ENCODE measurements at regions not wholly inside any gene's neighbourhood (a gene's known extent, or its start where the extent isn't known, plus 50 kb on each side); places are given as distances from the start of the nearest gene placed in this dataset.

DNA sequence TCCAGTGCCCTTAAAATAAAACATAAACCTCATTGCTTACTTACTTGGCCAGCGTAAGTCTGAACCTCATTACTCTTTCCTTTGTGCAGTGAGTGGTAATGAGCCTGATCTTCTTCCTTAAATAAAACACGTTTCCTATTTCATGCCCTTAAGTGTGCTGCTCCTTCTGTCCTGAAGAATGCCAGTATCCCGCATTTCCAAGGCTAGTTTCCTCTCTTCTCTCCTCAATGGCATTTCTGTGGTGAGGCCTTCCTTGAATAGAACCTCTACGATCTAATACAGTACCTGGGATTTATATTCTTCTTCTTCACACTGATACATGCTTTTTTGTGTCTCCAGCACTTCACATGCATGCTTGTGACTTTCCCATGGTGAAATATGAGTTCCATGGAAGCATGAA lies 523.4 kb upstream of the CDH4 start:
- Mint-ChIP-seq H3K36me3 (ENCODE audit: unreplicated experiment) (no peaks in the 10 kb centered on the region), H3K4me1 (ENCODE audit: low read depth, unreplicated experiment) (no peaks in the 10 kb centered on the region), H3K9me3 (ENCODE audit: unreplicated experiment) (peaks cover 2% of the 10 kb centered on the region), H3K27ac (ENCODE audit: unreplicated experiment) (no peak overlapping the region), H3K27me3 (ENCODE audit: unreplicated experiment) (peaks cover under 1% of the 10 kb centered on the region), H3K4me3 (ENCODE audit: unreplicated experiment) (no peak overlapping the region)
- DNase-seq, result no peak
- TF ChIP-seq, protein P1, sequence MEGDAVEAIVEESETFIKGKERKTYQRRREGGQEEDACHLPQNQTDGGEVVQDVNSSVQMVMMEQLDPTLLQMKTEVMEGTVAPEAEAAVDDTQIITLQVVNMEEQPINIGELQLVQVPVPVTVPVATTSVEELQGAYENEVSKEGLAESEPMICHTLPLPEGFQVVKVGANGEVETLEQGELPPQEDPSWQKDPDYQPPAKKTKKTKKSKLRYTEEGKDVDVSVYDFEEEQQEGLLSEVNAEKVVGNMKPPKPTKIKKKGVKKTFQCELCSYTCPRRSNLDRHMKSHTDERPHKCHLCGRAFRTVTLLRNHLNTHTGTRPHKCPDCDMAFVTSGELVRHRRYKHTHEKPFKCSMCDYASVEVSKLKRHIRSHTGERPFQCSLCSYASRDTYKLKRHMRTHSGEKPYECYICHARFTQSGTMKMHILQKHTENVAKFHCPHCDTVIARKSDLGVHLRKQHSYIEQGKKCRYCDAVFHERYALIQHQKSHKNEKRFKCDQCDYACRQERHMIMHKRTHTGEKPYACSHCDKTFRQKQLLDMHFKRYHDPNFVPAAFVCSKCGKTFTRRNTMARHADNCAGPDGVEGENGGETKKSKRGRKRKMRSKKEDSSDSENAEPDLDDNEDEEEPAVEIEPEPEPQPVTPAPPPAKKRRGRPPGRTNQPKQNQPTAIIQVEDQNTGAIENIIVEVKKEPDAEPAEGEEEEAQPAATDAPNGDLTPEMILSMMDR (IDR thresholded peaks at IDR 0.05; ENCODE audit: partially characterized antibody, unreplicated experiment), result no peak

DNA sequence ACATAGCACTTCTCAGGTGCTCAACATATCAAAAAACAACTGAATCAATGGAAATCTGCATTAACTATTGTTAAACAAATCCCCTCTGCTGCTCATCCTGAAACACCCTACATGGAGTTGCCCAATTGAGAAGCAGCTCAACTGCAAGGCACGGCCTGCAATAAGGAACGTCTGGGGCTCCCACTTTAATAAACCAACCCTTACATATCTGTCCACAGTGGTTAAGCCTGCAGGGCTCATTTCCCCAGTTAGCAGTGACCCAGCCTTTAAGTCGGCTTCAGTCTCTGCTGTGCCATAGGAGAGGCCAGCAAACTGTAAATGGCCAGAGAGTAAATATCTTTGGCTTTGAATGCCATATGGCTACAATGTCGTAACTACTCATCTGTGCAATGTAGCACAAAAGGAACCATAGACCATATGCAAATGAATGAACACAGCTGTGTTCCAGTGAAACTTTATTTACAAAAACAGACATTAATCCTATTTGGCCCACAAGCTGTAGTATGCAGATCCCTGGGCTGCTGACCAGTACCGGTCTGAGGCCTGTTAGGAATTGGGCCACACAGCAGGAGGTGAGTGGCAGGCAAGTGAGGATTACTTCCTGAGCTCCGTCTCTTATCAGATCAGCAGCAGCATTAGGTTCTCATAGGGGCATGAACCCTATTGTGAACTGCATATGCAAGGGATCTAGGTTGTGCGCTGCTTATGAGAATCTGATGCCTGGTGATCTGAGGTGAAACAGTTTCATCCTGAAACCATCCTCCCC lies 522.7 kb upstream of the CDH4 start:
- Mint-ChIP-seq H3K27me3 (ENCODE audit: unreplicated experiment) (peaks cover 2% of the 10 kb centered on the region), H3K9me3 (ENCODE audit: unreplicated experiment) (peaks cover 2% of the 10 kb centered on the region), H3K4me3 (ENCODE audit: unreplicated experiment) (no peak overlapping the region), H3K36me3 (ENCODE audit: unreplicated experiment) (no peaks in the 10 kb centered on the region), H3K4me1 (ENCODE audit: low read depth, unreplicated experiment) (no peaks in the 10 kb centered on the region), H3K27ac (ENCODE audit: unreplicated experiment) (no peak overlapping the region)
- DNase-seq, result no peak
- TF ChIP-seq, protein P1 (IDR thresholded peaks at IDR 0.05; ENCODE audit: partially characterized antibody, unreplicated experiment), result no peak

DNA sequence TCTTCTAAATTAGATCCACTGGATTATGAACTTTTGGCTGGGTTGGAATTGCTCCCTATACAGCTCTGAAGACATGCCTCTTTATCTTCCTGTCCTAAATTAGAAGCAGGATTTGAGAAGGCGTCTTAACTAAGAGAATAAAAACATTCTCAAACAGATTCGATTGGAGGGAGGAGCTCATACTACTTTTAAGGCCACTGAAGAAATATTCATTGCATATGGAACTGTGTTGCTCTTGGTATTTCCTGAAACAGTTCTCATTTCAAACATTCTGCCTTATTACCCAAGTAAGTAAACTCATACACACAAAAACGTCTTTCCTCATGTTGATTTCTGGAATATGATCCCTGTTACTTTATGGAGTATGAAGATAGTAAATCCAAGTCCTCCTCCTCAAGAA lies 519.7 kb upstream of the CDH4 start:
- Mint-ChIP-seq H3K27ac (ENCODE audit: unreplicated experiment) (no peak overlapping the region), H3K9me3 (ENCODE audit: unreplicated experiment) (peaks cover 2% of the 10 kb centered on the region), H3K4me3 (ENCODE audit: unreplicated experiment) (no peak overlapping the region), H3K27me3 (ENCODE audit: unreplicated experiment) (peaks cover 4% of the 10 kb centered on the region), H3K36me3 (ENCODE audit: unreplicated experiment) (no peaks in the 10 kb centered on the region), H3K4me1 (ENCODE audit: low read depth, unreplicated experiment) (no peaks in the 10 kb centered on the region)
- no peak for DNase-seq
- TF ChIP-seq, protein P1 (IDR thresholded peaks at IDR 0.05; ENCODE audit: partially characterized antibody, unreplicated experiment), result no peak

DNA sequence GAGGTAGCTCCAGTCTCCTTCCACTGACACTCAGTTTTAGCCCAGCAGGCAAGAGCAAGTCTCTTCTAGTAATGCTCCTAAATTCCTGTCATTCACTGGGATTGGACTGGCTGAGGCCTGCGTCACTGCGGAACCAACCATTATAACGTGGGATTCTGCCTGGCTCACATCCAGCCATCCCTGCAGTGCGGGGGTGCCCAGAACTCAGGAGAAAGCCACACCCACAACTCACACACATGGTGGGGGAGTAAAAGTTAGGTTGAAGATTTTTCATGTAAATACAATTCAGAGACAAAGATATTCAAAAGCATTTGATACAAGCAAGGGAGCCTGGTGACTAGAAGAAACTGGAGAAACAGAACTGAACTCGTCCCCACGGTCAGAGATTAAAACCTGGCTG lies 504.0 kb upstream of the CDH4 start:
- peaks cover 4% of the 10 kb centered on the region for H3K4me1 Mint-ChIP-seq (ENCODE audit: low read depth, unreplicated experiment)
- no peak overlapping the region for H3K27ac Mint-ChIP-seq (ENCODE audit: unreplicated experiment)
- peaks cover 5% of the 10 kb centered on the region for H3K36me3 Mint-ChIP-seq (ENCODE audit: unreplicated experiment)
- peaks cover 2% of the 10 kb centered on the region for H3K9me3 Mint-ChIP-seq (ENCODE audit: unreplicated experiment)
- peaks cover 7% of the 10 kb centered on the region for H3K27me3 Mint-ChIP-seq (ENCODE audit: unreplicated experiment)
- no peak for DNase-seq
- no peak overlapping the region for H3K4me3 Mint-ChIP-seq (ENCODE audit: unreplicated experiment)
- TF ChIP-seq, protein P1 (IDR thresholded peaks at IDR 0.05; ENCODE audit: partially characterized antibody, unreplicated experiment), result no peak

DNA sequence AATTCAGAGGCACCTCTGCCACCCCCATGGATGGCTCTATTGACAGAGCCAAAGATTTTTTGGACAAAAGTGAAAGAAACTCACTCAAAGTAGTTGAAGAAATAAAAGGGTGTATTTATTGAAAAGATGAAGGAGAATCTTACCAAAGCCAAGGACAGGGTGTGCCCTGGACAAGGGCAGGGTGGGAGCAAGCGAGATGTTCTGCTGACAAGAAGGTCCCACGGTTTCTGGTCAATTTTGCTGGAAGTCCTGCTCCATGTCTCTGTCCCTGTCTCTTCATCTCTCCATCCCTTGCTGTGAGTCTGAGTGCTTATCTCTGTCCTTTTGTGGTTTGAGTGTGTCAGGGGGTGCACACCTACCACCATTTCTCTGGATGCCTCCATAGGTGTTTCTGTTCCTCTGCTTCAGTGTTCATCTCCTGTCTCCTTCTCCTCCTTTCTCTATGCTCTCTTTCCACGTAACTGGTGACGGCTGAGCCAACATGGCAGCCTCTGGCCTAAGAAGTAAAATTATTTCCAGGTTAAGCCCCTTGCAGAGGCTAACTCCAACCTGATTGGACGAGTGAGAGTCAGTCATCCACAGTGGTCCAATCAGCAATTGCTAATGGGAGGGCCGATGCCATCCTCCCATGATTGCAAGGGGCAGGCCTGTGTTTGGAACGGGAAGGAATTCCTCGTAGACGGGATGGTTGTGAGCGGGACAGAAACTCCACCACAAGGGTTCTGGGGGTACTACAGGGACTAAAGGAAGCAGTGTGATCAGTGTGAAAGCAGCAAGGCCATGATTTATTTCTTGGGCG lies 502.1 kb upstream of the CDH4 start:
- Mint-ChIP-seq H3K4me3 (ENCODE audit: unreplicated experiment) (no peak overlapping the region), H3K27ac (ENCODE audit: unreplicated experiment) (no peak overlapping the region), H3K27me3 (ENCODE audit: unreplicated experiment) (peaks cover 7% of the 10 kb centered on the region), H3K4me1 (ENCODE audit: low read depth, unreplicated experiment) (peaks cover 4% of the 10 kb centered on the region), H3K9me3 (ENCODE audit: unreplicated experiment) (peaks cover 2% of the 10 kb centered on the region), H3K36me3 (ENCODE audit: unreplicated experiment) (peaks cover 5% of the 10 kb centered on the region)
- no peak for DNase-seq
- TF ChIP-seq, protein P1 (IDR thresholded peaks at IDR 0.05; ENCODE audit: partially characterized antibody, unreplicated experiment), result no peak
